ENCODE measurements at regions not wholly inside any gene's neighbourhood (a gene's known extent, or its start where the extent isn't known, plus 50 kb on each side); places are given as distances from the start of the nearest gene placed in this dataset.

DNA sequence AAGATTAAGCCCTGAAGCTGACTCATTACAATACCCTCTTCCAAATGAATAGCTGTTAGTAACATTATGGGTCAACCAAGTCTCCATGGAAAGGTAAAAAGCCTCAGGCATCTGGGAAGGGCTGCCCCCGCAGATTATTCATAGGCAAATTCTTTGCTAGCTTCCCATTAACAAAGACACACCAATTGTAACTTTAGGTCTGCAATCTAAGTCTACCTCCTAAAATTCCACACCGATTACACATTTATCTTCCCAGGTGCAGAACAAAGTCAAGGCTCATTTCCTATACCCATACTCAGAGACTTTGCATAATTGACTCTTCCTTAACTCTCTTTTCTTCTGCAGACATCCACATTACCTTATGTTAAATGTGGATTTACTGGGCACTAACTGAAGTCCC, 826.3 kb upstream of the MBL2 start:
- TF ChIP-seq, protein P1, sequence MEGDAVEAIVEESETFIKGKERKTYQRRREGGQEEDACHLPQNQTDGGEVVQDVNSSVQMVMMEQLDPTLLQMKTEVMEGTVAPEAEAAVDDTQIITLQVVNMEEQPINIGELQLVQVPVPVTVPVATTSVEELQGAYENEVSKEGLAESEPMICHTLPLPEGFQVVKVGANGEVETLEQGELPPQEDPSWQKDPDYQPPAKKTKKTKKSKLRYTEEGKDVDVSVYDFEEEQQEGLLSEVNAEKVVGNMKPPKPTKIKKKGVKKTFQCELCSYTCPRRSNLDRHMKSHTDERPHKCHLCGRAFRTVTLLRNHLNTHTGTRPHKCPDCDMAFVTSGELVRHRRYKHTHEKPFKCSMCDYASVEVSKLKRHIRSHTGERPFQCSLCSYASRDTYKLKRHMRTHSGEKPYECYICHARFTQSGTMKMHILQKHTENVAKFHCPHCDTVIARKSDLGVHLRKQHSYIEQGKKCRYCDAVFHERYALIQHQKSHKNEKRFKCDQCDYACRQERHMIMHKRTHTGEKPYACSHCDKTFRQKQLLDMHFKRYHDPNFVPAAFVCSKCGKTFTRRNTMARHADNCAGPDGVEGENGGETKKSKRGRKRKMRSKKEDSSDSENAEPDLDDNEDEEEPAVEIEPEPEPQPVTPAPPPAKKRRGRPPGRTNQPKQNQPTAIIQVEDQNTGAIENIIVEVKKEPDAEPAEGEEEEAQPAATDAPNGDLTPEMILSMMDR (IDR thresholded peaks at IDR 0.05; ENCODE audit: low read depth, low read length, missing control alignments) = no peak
- no peak overlapping the region for H3K4me3 ChIP-seq (ENCODE audit: low read depth, low read length)
- DNase-seq (ENCODE audit: low read depth) = no peak

DNA sequence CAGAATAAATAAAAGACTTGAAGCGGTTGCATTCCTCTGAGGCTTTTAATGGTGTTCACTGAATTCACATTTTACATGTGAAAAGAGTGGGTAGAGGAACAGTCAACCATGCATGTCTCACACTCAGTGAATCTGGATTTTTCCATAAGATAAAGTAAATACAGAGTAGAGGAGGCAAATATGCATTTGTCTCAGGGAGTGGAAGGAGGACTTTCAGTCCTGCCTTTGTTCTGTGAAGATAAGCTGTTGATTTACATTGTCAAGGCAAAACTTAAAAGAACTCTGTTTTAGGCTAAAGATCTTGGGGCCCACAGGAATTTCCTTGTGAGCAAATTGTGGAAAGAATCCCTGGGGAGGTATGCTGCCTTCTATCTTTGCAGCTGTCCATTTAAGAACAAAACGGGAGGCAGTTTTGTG, 825.3 kb upstream of the MBL2 start:
- no peak overlapping the region for H3K4me3 ChIP-seq (ENCODE audit: low read depth, low read length)
- DNase-seq (ENCODE audit: low read depth) = no peak
- TF ChIP-seq, protein P1 (IDR thresholded peaks at IDR 0.05; ENCODE audit: low read depth, low read length, missing control alignments) = no peak

GRCh38 chr10:53580465-53580864, 807.9 kb upstream of the MBL2 start:
- H3K4me3 ChIP-seq (ENCODE audit: low read depth, low read length) = no peak overlapping the region
- no peak for DNase-seq (ENCODE audit: low read depth)
- TF ChIP-seq, protein P1 (IDR thresholded peaks at IDR 0.05; ENCODE audit: low read depth, low read length, missing control alignments) = no peak

GRCh38 chr10:53579773-53580172, 807.2 kb upstream of the MBL2 start:
- no peak overlapping the region for H3K4me3 ChIP-seq (ENCODE audit: low read depth, low read length)
- DNase-seq (ENCODE audit: low read depth) = no peak
- TF ChIP-seq, protein P1 (IDR thresholded peaks at IDR 0.05; ENCODE audit: low read depth, low read length, missing control alignments) = no peak

DNA sequence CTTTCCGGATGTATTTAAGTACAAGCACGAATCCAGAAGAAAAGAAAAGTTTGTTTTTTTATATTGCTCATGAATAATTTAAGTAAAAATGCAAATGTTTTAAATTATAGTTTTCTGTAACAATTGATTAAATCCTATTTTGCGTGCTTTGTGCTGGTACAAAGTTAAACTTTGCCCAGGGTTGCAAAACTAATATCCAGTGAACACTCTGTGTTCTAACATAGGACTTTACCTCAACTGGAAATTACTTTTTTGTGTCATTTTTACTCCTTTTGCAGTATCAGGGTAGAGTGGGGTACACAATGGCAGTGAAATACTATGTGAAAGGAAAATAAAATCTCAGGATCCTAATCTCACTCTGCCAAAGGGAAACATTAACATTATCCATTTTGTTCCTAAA, 801.4 kb upstream of the MBL2 start:
- DNase-seq (ENCODE audit: low read depth) = no peak
- no peak overlapping the region for H3K4me3 ChIP-seq (ENCODE audit: low read depth, low read length)

DNA sequence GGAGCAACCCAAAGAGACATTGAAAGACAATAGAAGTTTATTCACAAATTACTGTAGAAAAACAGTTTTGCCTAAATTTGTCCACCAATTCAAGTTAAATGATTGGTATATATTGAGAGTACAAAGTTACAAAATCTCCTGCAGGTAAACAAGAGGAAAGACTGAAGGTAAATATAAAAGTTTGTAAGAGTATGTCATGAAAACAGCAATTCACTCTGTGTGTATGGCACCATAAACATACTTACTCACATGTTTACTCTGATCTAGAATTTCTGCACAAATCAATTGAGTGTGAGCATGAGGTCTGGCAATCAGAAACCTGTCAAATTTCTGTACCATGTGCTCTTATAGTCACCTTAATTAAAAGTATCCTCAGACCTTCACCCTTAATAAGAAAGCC, 800.9 kb upstream of the MBL2 start:
- H3K4me3 ChIP-seq (ENCODE audit: low read depth, low read length) = no peak overlapping the region
- TF ChIP-seq, protein P1 (IDR thresholded peaks at IDR 0.05; ENCODE audit: low read depth, low read length, missing control alignments) = no peak
- no peak for DNase-seq (ENCODE audit: low read depth)

More for the DNA sequence above, 801.4 kb upstream of the MBL2 start:
- TF ChIP-seq, protein P1 (IDR thresholded peaks at IDR 0.05; ENCODE audit: low read depth, low read length, missing control alignments) = no peak

GRCh38 chr10:53572799-53573198, 800.2 kb upstream of the MBL2 start:
- DNase-seq (ENCODE audit: low read depth) = no peak
- TF ChIP-seq, protein P1 (IDR thresholded peaks at IDR 0.05; ENCODE audit: low read depth, low read length, missing control alignments) = no peak
- no peak overlapping the region for H3K4me3 ChIP-seq (ENCODE audit: low read depth, low read length)

All from GM12864 (cell line).